Fibroblast of mammary gland (primary cell): ENCODE measurements at regions not wholly inside any gene's neighbourhood (a gene's known extent, or its start where the extent isn't known, plus 50 kb on each side); places are given as distances from the start of the nearest gene placed in this dataset.
"Not testable (repeated sequence)": the region's sequence is repeated elsewhere in the genome, so short reads cannot be mapped to it uniquely, and the experiment has no call there.

Experiments
- DNase-seq: peaks from one replicate; pipeline ENCODE4 v3.0.0-alpha.2; 2010; ENCODE audit warnings: low read depth
- H3K4me3 ChIP-seq: 2 replicates; pipeline ENCODE4 v1.5.1; 2011; ENCODE audit warnings: low read depth, mild to moderate bottlenecking, low read length, moderate library complexity; ENCODE audit not compliant: control insufficient read depth
- TF ChIP-seq, protein P1 (sequence below): conservative IDR thresholded peaks from 2 replicates; pipeline ENCODE4 v1.5.1; 2011; ENCODE audit warnings: low read depth, low read length, inconsistent platforms; ENCODE audit not compliant: control insufficient read depth, insufficient read depth

DNA sequence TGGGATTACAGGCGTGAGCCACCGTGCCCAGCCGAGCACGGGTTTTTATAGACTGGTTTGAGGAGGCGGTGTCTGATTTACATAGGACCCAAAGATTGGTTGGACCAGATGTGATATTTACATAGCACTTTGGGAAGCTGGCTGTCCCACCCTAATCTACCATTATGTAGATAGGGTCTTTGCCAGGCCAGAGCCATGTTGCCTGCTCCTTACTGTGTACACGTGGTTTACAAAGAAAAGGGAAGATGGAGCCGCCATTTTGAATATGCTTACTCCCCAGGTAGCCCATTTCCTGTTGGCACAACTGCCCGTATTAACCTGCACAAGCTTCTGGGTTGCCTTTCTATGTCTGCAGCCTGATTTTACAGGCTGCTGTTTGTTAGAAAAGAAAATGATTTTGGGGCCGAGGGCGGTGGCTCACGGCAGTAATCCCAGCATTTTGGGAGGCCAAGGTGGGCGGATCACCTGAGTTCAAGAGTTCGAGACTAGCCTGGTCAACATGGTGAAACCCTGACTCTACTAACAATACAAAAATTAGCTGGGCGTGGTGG is 89.9 kb upstream of the EEF2KMT start:
- TF ChIP-seq, protein P1, sequence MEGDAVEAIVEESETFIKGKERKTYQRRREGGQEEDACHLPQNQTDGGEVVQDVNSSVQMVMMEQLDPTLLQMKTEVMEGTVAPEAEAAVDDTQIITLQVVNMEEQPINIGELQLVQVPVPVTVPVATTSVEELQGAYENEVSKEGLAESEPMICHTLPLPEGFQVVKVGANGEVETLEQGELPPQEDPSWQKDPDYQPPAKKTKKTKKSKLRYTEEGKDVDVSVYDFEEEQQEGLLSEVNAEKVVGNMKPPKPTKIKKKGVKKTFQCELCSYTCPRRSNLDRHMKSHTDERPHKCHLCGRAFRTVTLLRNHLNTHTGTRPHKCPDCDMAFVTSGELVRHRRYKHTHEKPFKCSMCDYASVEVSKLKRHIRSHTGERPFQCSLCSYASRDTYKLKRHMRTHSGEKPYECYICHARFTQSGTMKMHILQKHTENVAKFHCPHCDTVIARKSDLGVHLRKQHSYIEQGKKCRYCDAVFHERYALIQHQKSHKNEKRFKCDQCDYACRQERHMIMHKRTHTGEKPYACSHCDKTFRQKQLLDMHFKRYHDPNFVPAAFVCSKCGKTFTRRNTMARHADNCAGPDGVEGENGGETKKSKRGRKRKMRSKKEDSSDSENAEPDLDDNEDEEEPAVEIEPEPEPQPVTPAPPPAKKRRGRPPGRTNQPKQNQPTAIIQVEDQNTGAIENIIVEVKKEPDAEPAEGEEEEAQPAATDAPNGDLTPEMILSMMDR, result no peak
- DNase-seq, result no peak
- no peak overlapping the region for H3K4me3 ChIP-seq

DNA sequence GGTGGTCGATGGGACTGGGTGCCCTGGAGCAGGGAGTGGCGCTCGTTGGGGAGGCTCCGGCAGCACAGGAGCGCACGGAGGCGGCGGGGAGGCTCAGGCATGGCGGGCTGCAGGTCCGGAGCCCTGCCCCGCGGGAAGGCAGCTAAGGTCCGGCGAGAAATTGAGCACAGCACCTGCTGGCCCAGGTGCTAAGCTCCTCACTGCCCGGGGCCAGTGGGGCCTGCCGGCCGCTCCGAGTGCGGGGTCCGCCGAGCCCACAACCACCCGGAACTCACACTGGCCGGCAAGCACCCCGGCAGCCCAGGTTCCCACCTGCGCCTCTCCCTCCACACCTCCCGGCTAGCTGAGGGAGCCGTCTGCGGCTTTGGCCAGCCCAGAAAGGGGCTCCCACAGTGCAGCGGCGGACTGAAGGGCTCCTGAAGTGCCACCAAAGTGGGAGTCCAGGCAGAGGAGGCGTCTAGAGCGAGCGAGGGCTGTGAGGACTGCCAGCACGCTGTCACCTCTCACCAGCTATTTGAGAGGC is 88.8 kb upstream of the EEF2KMT start:
- H3K4me3 ChIP-seq, result no peak overlapping the region
- DNase-seq, result no peak
- TF ChIP-seq, protein P1, result no peak

DNA sequence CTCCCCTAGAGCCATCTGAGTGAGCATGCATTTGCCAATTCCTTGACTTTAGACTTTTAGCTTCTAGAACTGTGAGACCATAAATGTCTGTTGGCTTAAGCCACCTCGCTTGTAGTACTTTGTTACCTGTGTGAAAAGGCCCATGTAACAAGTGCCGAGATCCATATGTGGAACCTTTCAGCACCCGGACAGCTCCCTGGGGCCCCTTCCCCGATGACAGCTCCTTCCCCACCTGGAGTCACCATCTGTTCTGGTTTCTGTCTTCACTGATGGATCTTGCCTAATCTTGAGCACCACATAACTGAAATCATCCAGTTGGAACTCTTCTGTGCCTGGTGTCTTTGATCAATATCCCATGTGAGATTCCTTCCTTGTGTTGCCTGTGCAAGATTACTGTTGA is 78.9 kb upstream of the EEF2KMT start:
- no peak overlapping the region for H3K4me3 ChIP-seq
- DNase-seq, result no peak
- TF ChIP-seq, protein P1, result no peak

DNA sequence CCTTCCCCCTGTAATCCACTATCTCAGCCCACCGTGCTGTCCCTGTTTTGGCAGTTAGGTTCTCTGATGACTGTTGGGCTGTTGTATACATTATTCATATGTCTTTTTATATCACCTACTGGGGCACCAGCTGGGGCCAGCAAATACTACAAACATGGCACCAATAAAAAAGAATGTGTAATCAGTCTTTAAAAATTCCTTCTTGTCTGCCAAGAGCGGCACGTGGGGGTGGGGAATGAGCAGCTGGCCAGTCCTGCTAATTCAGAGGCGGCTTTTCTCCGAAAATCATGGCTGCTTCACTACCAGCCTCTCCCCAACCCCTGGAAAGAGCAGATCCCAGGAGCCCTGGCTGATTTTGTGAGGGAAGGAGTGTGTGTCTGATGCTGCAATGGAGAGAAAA is 77.7 kb upstream of the EEF2KMT start:
- H3K4me3 ChIP-seq, result no peak overlapping the region
- TF ChIP-seq, protein P1, result no peak
- no peak for DNase-seq

DNA sequence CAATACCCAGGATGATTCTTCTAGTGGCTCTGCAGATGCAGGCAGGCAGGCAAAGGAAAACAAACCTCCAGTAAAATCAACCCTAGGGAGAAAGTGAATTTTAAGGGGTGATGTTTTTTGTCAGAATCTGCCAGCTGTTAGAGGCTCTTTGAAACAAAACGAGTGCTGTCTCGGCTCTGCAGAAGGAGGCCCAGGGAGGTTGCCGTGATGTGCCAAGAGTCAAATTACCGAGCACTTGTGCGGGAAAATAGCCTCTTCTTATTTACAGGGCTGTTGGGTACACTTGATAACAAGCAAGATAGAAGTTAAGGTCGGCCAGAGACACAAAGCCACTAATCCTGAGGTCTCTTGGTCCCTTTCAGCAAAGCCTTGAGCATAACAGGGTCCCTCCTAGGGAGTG is 68.9 kb upstream of the EEF2KMT start:
- H3K4me3 ChIP-seq, result no peak overlapping the region
- DNase-seq, result no peak
- TF ChIP-seq, protein P1, result no peak

DNA sequence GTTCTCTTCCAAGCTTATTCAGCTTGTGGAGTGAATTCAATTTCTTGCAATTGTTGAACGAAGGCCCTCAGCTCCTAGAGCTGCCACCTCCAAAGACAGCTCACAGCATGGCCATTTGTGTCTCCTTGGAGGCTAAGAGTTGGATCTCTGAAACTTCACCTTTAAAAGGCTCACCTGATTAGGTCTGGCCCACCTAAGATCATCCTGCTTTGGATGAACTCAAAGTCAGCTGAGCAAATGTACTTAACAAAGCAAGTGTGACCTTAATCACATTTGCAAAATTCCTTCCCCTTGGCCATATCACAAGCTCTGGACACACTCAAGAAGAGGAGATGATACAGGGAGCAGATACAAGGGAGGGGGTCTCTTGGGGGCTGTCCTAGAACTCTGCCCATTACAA is 67.8 kb upstream of the EEF2KMT start:
- not testable (repeated sequence) for DNase-seq, H3K4me3 ChIP-seq

DNA sequence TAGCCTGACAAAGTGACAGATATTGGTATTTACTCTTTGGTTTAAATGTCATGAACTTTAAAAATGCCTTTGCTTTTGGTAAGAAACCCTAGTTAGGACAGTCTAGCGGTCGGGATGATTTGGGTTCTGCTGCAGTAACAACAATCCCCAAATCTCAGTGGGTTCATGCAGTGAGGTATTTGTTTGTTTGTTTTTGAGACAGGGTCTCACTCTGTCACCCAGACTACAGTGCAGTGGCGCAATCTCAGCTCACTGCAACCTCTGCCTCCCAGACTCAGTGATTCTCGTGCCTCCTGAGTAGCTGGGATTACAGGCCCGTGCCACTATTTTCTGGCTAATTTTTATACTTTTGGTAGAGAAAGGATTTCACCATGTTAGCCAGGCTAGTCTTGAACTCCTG is 65.2 kb upstream of the EEF2KMT start:
- DNase-seq, H3K4me3 ChIP-seq: not testable (repeated sequence)

DNA sequence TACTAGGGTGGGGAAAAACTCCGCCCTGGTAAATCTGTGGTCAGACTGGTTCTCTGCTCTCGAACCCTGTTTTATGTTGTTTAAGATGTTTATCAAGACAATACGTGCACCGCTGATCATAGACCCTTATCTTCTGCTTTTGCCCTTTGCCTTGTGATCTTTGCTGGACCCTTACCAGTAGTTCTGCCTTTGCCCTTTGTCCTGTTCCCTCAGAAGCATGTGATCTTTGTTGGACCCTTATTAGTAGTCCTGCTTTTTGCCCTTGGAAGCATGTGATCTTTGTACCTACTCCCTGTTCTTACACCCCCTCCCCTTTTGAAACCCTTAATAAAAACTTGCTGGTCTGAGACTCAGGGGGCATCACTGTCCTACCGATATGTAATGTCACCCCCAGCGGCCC is 64.3 kb upstream of the EEF2KMT start:
- not testable (repeated sequence) for H3K4me3 ChIP-seq, DNase-seq

DNA sequence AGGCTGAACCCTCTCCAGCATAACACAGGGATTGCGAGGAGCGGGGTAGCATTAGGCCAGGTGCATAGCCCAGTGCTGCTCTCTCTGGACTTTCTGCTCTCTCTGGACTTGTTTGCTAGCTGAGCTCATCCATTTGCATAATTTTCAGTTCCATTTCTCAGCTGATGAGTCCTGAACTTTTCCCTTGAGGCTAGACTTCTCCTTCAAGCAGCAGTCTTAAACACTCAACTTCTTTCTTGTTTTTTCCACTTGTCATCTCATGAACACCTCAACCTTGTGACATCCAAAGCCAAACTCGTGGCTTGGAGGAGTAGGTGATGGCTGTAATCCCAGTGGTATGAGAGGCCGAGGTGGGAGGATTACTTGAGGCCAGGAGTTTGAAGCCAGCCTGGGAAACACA is 62.4 kb upstream of the EEF2KMT start:
- H3K4me3 ChIP-seq, DNase-seq: not testable (repeated sequence)

DNA sequence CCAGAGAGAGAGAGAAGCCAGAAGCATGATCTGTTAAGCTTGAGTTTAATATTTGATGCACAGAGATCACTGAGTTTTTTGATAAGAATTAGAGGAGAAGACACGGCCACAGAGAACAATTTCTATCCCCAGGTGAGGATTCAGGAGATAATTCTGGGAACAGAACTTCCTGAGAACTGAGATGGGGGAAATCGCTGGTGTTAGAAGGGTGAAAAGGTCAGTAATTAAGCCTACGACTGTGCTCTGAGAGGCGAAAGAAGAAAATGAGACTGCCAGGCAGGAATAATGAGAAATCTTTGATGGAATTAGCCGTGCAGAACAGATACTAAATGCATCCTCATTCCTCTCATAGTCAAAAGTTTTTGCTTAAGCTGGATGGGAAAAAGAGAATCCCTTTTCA is 61.9 kb upstream of the EEF2KMT start:
- DNase-seq, H3K4me3 ChIP-seq: not testable (repeated sequence)
